Chondrocyte (in vitro differentiated cells): ENCODE measurements at regions not wholly inside any gene's neighbourhood (a gene's known extent, or its start where the extent isn't known, plus 50 kb on each side); places are given as distances from the start of the nearest gene placed in this dataset.

Experiments used
- DNase-seq: peaks from one replicate; pipeline ENCODE4 v3.0.0; 2021; ENCODE audit warnings: mixed read lengths, low spot score
- H3K27ac Mint-ChIP-seq: one replicate; pipeline ENCODE4 v1.8.0; 2021; ENCODE audit warnings: mild to moderate bottlenecking, moderate library complexity, mixed read lengths; ENCODE audit not compliant: unreplicated experiment
- H3K27me3 Mint-ChIP-seq: 2 replicates; pipeline ENCODE4 v1.8.0; 2021; ENCODE audit warnings: low read depth, mixed read lengths
- H3K36me3 Mint-ChIP-seq: 2 replicates; pipeline ENCODE4 v1.8.0; 2021; ENCODE audit warnings: low read depth, mixed read lengths
- H3K4me1 Mint-ChIP-seq: 2 replicates; pipeline ENCODE4 v1.8.0; 2021; ENCODE audit warnings: low read depth, mild to moderate bottlenecking, mixed read lengths
- H3K4me3 Mint-ChIP-seq: one replicate; pipeline ENCODE4 v1.8.0; 2021; ENCODE audit warnings: mild to moderate bottlenecking, moderate library complexity, mixed read lengths; ENCODE audit not compliant: unreplicated experiment
- H3K9me3 Mint-ChIP-seq: 2 replicates; pipeline ENCODE4 v1.8.0; 2021; ENCODE audit warnings: low read depth, mixed read lengths
- CTCF ChIP-seq: fragments of 200-600 bp; sonication (generic); IDR thresholded peaks from 2 replicates; pipeline ENCODE4 v1.5.0; 2021; ENCODE audit warnings: antibody characterized with exemption, mild to moderate bottlenecking, moderate library complexity

GRCh38 chr13:82412749-82413148, 1469.5 kb downstream of the SLITRK1 start:
- H3K27ac Mint-ChIP-seq: no peak overlapping the region
- no peak overlapping the region for H3K4me3 Mint-ChIP-seq
- no peak for TF ChIP-seq CTCF
- H3K27me3 Mint-ChIP-seq: peaks cover 2% of the 10 kb centered on the region
- no peaks in the 10 kb centered on the region for H3K36me3 Mint-ChIP-seq
- H3K9me3 Mint-ChIP-seq: no peaks in the 10 kb centered on the region
- H3K4me1 Mint-ChIP-seq: no peaks in the 10 kb centered on the region
- no peak for DNase-seq

- Mint-ChIP-seq H3K4me1 (no peaks in the 10 kb centered on the region), H3K4me3 (no peak overlapping the region), H3K27ac (no peak overlapping the region), H3K27me3 (peaks cover 2% of the 10 kb centered on the region), H3K9me3 (peaks cover 11% of the 10 kb centered on the region), H3K36me3 (no peaks in the 10 kb centered on the region)
- no peak for TF ChIP-seq CTCF
- DNase-seq: no peak
Observed at GRCh38 chr13:82407321-82407720, 1475.0 kb downstream of the SLITRK1 start.

GRCh38 chr13:82374719-82375118, 1507.6 kb downstream of the SLITRK1 start:
- no peak for DNase-seq
- no peak overlapping the region for H3K4me3 Mint-ChIP-seq
- no peaks in the 10 kb centered on the region for H3K4me1 Mint-ChIP-seq
- H3K9me3 Mint-ChIP-seq: peaks cover 12% of the 10 kb centered on the region
- no peaks in the 10 kb centered on the region for H3K27me3 Mint-ChIP-seq
- TF ChIP-seq CTCF: no peak
- H3K27ac Mint-ChIP-seq: no peak overlapping the region
- H3K36me3 Mint-ChIP-seq: no peaks in the 10 kb centered on the region

- no peak overlapping the region for H3K27ac Mint-ChIP-seq
- no peaks in the 10 kb centered on the region for H3K36me3 Mint-ChIP-seq
- no peak overlapping the region for H3K4me3 Mint-ChIP-seq
- TF ChIP-seq CTCF: no peak
- no peaks in the 10 kb centered on the region for H3K27me3 Mint-ChIP-seq
- no peak for DNase-seq
- H3K4me1 Mint-ChIP-seq: no peaks in the 10 kb centered on the region
- H3K9me3 Mint-ChIP-seq: no peaks in the 10 kb centered on the region
Observed at GRCh38 chr13:82370316-82370715, 1512.0 kb downstream of the SLITRK1 start.

- no peak for TF ChIP-seq CTCF
- no peaks in the 10 kb centered on the region for H3K36me3 Mint-ChIP-seq
- H3K9me3 Mint-ChIP-seq: no peaks in the 10 kb centered on the region
- no peak for DNase-seq
- no peaks in the 10 kb centered on the region for H3K4me1 Mint-ChIP-seq
- no peak overlapping the region for H3K4me3 Mint-ChIP-seq
- H3K27me3 Mint-ChIP-seq: peaks cover 2% of the 10 kb centered on the region
- H3K27ac Mint-ChIP-seq: no peak overlapping the region
Observed at GRCh38 chr13:82364525-82364924, 1517.7 kb downstream of the SLITRK1 start.
